A673 (cell line): ENCODE measurements at regions not wholly inside any gene's neighbourhood (a gene's known extent, or its start where the extent isn't known, plus 50 kb on each side); places are given as distances from the start of the nearest gene placed in this dataset.
"Not testable (repeated sequence)": the region's sequence is repeated elsewhere in the genome, so short reads cannot be mapped to it uniquely, and the experiment has no call there.

Source experiments
- BruUV-seq: library from RNA; stranded (reverse); fragments of 400-500 nt; replicated peaks from 2 replicates; lab custom pipeline; 2021; lab: Mats Ljungman, UMichigan
- CTCF ChIA-PET: fragments of 300-600 bp; sonication (Branson Sonifier 250); formaldehyde crosslinking; loops from one replicate; lab custom pipeline; 2022; ENCODE audit warnings: antibody characterized with exemption; lab: Charles Lee
- POLR2A ChIA-PET: fragments of 300-600 bp; sonication (Branson Sonifier 250); formaldehyde crosslinking; loops from one replicate; lab custom pipeline; 2022; ENCODE audit warnings: antibody characterized with exemption; ENCODE audit not compliant: low non-redundant PET; lab: Charles Lee
- DNase-seq: peaks from one replicate; pipeline ENCODE4 v3.0.0-alpha.2; 2015; ENCODE audit warnings: low spot score
- H3K27ac ChIP-seq: fragments of 200-600 bp; sonication (generic); 2 replicates; pipeline ENCODE4 v1.5.1; 2016; ENCODE audit warnings: mixed run types, low read depth, mild to moderate bottlenecking, mixed read lengths, antibody characterized with exemption, low read length; ENCODE audit not compliant: poor library complexity, severe bottlenecking
- H3K27me3 ChIP-seq: fragments of 200-600 bp; sonication (generic); replicated peaks from 2 replicates; pipeline ENCODE4 v1.6.1; 2017; ENCODE audit warnings: mixed run types, low read depth, mild to moderate bottlenecking, mixed read lengths, antibody characterized with exemption, low read length; ENCODE audit not compliant: insufficient read depth, poor library complexity
- H3K36me3 ChIP-seq: fragments of 200-600 bp; sonication (generic); 2 replicates; pipeline ENCODE4 v1.6.1; 2016; ENCODE audit warnings: mixed run types, mild to moderate bottlenecking, mixed read lengths, antibody characterized with exemption, low read length; ENCODE audit not compliant: insufficient read depth, poor library complexity, severe bottlenecking
- H3K4me1 ChIP-seq: fragments of 200-600 bp; sonication (generic); 2 replicates; pipeline ENCODE4 v1.6.1; 2017; ENCODE audit warnings: mixed run types, mild to moderate bottlenecking, mixed read lengths, antibody characterized with exemption, low read length; ENCODE audit not compliant: insufficient read depth, poor library complexity, severe bottlenecking
- H3K4me3 ChIP-seq: fragments of 200-600 bp; sonication (generic); 2 replicates; pipeline ENCODE4 v1.5.1; 2016; ENCODE audit warnings: low read depth, mixed run types, mild to moderate bottlenecking, mixed read lengths, low read length; ENCODE audit not compliant: poor library complexity, severe bottlenecking
- H3K9me3 ChIP-seq: fragments of 200-600 bp; sonication (generic); 2 replicates; pipeline ENCODE4 v1.6.1; 2016; ENCODE audit warnings: mixed run types, low read depth, mild to moderate bottlenecking, mixed read lengths, antibody characterized with exemption, low read length; ENCODE audit not compliant: poor library complexity, severe bottlenecking
- EZH2 ChIP-seq: fragments of 200-600 bp; sonication (generic); IDR thresholded peaks from 2 replicates; pipeline ENCODE4 v1.6.1; 2017; ENCODE audit warnings: borderline replicate concordance, low read depth, mild to moderate bottlenecking, mixed read lengths, antibody characterized with exemption, low read length; ENCODE audit not compliant: poor library complexity, severe bottlenecking
- intact Hi-C: fragments of 100-400 bp; cut with micrococcal nuclease; formaldehyde crosslinking; loops from one replicate; pipeline ENCODE4 v1.10.0; 2022; ENCODE audit not compliant: unreplicated experiment
- TF ChIP-seq, protein P1 (sequence below): fragments of 300-800, 200-600 bp; sonication (generic); conservative IDR thresholded peaks from 2 replicates; pipeline ENCODE4 v1.5.1; 2017; ENCODE audit warnings: low read depth, mild to moderate bottlenecking, antibody characterized with exemption, low read length, moderate library complexity, mixed read lengths

DNA sequence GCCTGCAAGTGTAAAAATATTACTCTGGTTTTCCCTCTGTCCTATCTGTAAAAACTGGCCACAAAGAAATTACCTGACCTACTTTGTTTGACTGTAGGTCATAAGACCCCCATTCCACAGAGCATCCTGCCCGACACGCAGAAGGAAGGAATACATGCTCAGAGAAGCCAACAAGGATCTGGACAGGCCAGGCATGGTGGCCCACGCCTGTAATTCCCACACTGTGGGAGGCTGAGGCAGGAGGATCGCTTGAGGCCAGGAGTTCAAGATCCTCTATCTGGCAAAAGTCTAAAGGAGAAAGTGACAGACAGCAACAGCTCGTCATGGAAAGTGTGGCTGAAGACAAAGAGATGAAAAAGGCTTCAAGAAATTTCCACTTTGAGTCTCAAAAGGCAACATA is 78.2 kb upstream of the RNU2-1 start:
- no peak for TF ChIP-seq EZH2
- TF ChIP-seq, protein P1, sequence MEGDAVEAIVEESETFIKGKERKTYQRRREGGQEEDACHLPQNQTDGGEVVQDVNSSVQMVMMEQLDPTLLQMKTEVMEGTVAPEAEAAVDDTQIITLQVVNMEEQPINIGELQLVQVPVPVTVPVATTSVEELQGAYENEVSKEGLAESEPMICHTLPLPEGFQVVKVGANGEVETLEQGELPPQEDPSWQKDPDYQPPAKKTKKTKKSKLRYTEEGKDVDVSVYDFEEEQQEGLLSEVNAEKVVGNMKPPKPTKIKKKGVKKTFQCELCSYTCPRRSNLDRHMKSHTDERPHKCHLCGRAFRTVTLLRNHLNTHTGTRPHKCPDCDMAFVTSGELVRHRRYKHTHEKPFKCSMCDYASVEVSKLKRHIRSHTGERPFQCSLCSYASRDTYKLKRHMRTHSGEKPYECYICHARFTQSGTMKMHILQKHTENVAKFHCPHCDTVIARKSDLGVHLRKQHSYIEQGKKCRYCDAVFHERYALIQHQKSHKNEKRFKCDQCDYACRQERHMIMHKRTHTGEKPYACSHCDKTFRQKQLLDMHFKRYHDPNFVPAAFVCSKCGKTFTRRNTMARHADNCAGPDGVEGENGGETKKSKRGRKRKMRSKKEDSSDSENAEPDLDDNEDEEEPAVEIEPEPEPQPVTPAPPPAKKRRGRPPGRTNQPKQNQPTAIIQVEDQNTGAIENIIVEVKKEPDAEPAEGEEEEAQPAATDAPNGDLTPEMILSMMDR = no peak
- POLR2A ChIA-PET = no interaction called here
- Histone ChIP-seq H3K4me1 (no peaks in the 10 kb centered on the region), H3K9me3 (no peaks in the 10 kb centered on the region), H3K27me3 (no peaks in the 10 kb centered on the region), H3K27ac (no peak overlapping the region), H3K4me3 (no peak overlapping the region), H3K36me3 (no peaks in the 10 kb centered on the region)
- intact Hi-C loops = no loop called here
- DNase-seq = no peak
- CTCF ChIA-PET = no interaction called here
- no TSS peak for BruUV-seq

DNA sequence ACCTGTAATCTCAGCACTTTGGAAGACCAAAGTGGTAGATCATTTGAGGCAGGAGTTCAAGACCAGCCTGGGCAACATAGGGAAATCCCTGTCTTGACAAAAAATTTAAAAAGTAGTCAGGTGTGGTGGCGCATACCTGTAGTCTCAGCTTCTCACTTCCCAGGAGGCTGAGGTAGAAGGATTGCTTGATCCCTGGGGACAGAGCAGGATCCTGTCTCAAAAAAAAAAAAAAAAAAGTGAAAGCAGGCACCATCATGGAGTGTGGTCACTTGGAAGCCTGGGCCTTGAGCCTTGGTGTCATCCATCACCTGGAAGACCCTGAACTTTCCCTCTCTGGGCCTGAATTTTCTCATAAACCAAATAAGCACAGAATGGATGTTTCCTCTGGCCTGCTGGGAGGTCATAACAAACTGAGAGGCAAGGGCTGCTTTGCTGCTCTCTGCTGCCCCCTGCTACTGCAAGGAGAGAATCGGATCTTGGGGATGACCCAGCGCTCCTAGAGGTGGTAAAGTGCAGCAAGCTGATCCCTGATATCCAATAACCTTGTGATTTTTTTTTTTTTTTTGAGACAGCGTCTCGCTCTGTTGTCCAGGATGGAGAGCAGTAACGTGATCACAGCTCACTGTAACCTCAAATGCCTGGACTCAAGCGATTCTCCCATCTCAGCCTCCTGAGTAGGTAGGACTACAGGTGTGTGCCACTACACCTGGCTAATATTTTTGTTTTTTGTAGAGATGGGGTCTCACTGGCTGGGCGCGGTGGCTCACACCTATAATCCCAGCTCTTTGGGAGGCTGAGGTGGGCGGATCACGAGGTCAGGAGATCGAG is 75.9 kb upstream of the RNU2-1 start:
- Histone ChIP-seq H3K9me3 (no peaks in the 10 kb centered on the region), H3K27ac (no peak overlapping the region), H3K27me3 (no peaks in the 10 kb centered on the region), H3K4me1 (no peaks in the 10 kb centered on the region), H3K36me3 (no peaks in the 10 kb centered on the region), H3K4me3 (no peak overlapping the region)
- no TSS peak for BruUV-seq
- CTCF ChIA-PET = no interaction called here
- TF ChIP-seq, protein P1 = no peak
- no peak for TF ChIP-seq EZH2
- POLR2A ChIA-PET = no interaction called here
- intact Hi-C loops = no loop called here
- no peak for DNase-seq

DNA sequence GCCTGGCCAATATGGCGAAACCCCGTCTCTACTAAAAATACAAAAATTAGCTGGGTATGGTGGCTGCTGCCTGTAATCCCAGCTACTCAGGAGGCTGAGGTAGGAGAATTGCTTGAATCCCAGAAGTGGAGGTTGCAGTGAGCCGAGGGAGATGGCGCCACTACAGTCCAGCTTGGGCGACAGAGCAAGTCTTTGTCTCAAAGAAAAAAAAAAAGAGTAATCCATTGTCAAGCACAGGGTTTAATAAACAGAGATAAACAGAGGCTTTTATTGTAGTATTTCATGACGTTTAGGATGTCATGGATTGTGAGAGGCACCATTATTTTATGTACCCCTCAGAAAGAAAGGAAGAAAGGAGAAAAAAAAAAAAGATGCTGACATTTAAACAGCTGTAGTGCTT is 75.2 kb upstream of the RNU2-1 start:
- ChIA-PET CTCF (no interaction called here), POLR2A (no interaction called here)
- Histone ChIP-seq H3K4me1 (no peaks in the 10 kb centered on the region), H3K36me3 (no peaks in the 10 kb centered on the region), H3K4me3 (no peak overlapping the region), H3K9me3 (no peaks in the 10 kb centered on the region), H3K27me3 (no peaks in the 10 kb centered on the region), H3K27ac (no peak overlapping the region)
- no TSS peak for BruUV-seq
- intact Hi-C loops = no loop called here
- DNase-seq = no peak
- TF ChIP-seq, protein P1 = no peak
- TF ChIP-seq EZH2 = no peak

DNA sequence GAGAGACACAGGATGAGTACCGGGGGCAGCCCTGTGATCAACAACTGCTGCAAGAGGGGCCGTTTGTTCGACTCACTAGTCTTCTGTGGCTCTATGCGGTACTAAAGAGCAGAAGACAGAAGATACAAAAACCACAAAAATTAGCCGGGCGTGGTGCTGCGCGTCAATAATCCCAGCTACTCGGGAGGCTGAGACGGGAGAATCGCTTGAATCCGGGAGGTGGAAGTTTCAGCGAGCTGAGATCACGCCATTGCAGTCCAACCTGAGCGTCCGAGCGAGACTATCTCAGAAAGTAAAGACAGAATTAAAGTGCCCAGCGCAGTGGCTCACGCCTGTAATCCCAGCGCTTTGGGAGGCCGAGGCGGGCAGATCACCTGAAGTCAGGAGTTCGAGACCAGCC is 71.0 kb upstream of the RNU2-1 start:
- POLR2A ChIA-PET, H3K9me3 ChIP-seq, H3K27me3 ChIP-seq, H3K4me1 ChIP-seq, H3K4me3 ChIP-seq, DNase-seq, BruUV-seq, CTCF ChIA-PET, H3K27ac ChIP-seq, intact Hi-C loops, H3K36me3 ChIP-seq: not testable (repeated sequence)

DNA sequence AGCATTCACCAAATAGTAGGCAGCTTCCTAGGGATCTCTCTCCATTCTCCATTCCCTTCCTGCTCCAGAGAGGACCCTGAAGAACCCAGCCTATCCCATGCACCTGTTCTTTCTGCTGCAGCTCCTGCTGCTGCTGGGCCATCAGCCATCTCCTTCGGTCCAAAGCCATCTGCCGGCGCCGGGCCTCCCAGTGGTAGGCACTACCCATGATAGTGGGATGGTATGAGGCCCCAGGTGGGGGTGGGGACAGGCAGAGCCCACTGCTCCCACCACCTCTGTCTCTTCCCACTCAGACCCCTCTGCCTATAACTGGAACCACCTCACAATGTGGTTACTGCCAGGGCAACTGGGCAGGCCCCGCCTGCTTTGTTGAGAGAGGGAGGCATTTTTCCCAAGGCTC is 69.3 kb upstream of the RNU2-1 start:
- POLR2A ChIA-PET, BruUV-seq, CTCF ChIA-PET, intact Hi-C loops, H3K27me3 ChIP-seq, H3K9me3 ChIP-seq, H3K36me3 ChIP-seq, H3K27ac ChIP-seq, H3K4me1 ChIP-seq, DNase-seq, H3K4me3 ChIP-seq: not testable (repeated sequence)
